ENCODE measurements at regions not wholly inside any gene's neighbourhood (a gene's known extent, or its start where the extent isn't known, plus 50 kb on each side); places are given as distances from the start of the nearest gene placed in this dataset.

DNA sequence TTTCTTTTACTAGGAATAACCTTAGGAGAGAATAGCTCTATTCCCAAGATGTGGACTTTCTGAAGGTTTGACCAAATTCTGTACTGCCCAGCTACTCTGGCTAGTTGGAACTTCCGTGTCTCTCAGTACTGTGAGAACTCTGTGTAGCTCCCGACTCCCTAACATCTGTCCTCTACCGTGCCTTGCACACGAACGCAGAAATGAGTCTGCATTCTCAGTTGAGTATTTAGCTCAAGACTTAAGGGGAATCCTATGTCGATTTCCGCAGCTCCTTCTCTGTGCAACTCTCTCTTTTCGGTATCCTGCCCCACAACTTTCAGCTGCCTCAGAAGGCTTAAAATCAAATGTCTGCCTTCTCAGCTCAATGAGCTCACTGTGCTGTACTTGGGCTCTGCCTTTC is 86.7 kb upstream of the EPHB3 start:
- Histone ChIP-seq H3K9ac (ENCODE audit: control insufficient read depth, insufficient read depth, low read length) (no peak overlapping the region), H3K4me1 (ENCODE audit: control insufficient read depth, insufficient read depth, low read length) (no peaks in the 10 kb centered on the region), H3K9me3 (replicated peaks; ENCODE audit: control insufficient read depth, insufficient read depth, low read length) (no peaks in the 10 kb centered on the region; the same call in 1 of the 3 replicates), H3K4me2 (ENCODE audit: control insufficient read depth, insufficient read depth) (no peak overlapping the region), H3K36me3 (ENCODE audit: control insufficient read depth in 2 of 2, insufficient read depth in 2 of 2, low read length in 1 of 2) (no peaks in the 10 kb centered on the region), H3K27me3 (replicated peaks in 1 of 2; ENCODE audit: control insufficient read depth in 2 of 2, insufficient read depth in 2 of 2, low read length in 1 of 2) (peaks cover 0 to 6% of the 10 kb centered on the region in 2 experiments; a peak in 3 of 4 replicates), H4K20me1 (ENCODE audit: control insufficient read depth, insufficient read depth) (no peaks in the 10 kb centered on the region), H3K27ac (ENCODE audit: control insufficient read depth, insufficient read depth) (no peak overlapping the region), H3K79me2 (ENCODE audit: control insufficient read depth, insufficient read depth, low read length) (no peaks in the 10 kb centered on the region), H2AFZ (ENCODE audit: control insufficient read depth, low read depth, low read length) (no peak overlapping the region), H3K4me3 (no peak overlapping the region)
- in situ Hi-C loops (cut with MboI) = no loop called here
- POLR2A ChIA-PET = interaction anchor here (1.1 kb wide), 1 partner anchor 14 kb away, joined by 3 read pairs; no protein-coding TSS in a partner anchor
- TF ChIP-seq, protein P1, sequence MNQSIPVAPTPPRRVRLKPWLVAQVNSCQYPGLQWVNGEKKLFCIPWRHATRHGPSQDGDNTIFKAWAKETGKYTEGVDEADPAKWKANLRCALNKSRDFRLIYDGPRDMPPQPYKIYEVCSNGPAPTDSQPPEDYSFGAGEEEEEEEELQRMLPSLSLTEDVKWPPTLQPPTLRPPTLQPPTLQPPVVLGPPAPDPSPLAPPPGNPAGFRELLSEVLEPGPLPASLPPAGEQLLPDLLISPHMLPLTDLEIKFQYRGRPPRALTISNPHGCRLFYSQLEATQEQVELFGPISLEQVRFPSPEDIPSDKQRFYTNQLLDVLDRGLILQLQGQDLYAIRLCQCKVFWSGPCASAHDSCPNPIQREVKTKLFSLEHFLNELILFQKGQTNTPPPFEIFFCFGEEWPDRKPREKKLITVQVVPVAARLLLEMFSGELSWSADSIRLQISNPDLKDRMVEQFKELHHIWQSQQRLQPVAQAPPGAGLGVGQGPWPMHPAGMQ (IDR thresholded peaks at IDR 0.05; ENCODE audit: borderline replicate concordance) = no peak
- TF ChIP-seq IKZF2 (IDR thresholded peaks at IDR 0.05) (no peak), POLR2A (IDR thresholded peaks at IDR 0.05; ENCODE audit: low read depth, low read length) (no peak), ZBED1 (IDR thresholded peaks at IDR 0.05; ENCODE audit: borderline replicate concordance) (no peak), EZH2 (IDR thresholded peaks at IDR 0.05; ENCODE audit: borderline replicate concordance, control insufficient read depth, low read depth, low read length) (no peak), BRCA1 (IDR thresholded peaks at IDR 0.05; ENCODE audit: low read depth, low read length) (no peak), ATF7 (IDR thresholded peaks at IDR 0.05; ENCODE audit: low read depth) (no peak), JUNB (IDR thresholded peaks at IDR 0.05) (no peak), STAT3 (IDR thresholded peaks at IDR 0.05; ENCODE audit: low read depth, low read length) (no peak), SMARCA5 (IDR thresholded peaks at IDR 0.05) (no peak)
- TF ChIP-seq, protein P2, sequence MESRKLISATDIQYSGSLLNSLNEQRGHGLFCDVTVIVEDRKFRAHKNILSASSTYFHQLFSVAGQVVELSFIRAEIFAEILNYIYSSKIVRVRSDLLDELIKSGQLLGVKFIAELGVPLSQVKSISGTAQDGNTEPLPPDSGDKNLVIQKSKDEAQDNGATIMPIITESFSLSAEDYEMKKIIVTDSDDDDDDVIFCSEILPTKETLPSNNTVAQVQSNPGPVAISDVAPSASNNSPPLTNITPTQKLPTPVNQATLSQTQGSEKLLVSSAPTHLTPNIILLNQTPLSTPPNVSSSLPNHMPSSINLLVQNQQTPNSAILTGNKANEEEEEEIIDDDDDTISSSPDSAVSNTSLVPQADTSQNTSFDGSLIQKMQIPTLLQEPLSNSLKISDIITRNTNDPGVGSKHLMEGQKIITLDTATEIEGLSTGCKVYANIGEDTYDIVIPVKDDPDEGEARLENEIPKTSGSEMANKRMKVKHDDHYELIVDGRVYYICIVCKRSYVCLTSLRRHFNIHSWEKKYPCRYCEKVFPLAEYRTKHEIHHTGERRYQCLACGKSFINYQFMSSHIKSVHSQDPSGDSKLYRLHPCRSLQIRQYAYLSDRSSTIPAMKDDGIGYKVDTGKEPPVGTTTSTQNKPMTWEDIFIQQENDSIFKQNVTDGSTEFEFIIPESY (IDR thresholded peaks at IDR 0.05) = no peak
- 61% methylated on average over 8 of the region's 8 CpGs for WGBS (ENCODE audit: insufficient coverage, insufficient replicate concordance, low lambda C conversion rate, missing lambda C conversion rate)
- SMC1A ChIA-PET (ENCODE audit: uncharacterized antibody, unreplicated experiment) = interaction anchor here (1.1 to 1.9 kb wide), 3 partner anchors 8 to 70 kb away, joined by 3 to 6 read pairs (median 3); no protein-coding TSS in a partner anchor
- no peak for ATAC-seq
- intact Hi-C loops (cut with micrococcal nuclease; ENCODE audit: unreplicated experiment) = no loop called here
- no TSS peak for BruUV-seq (replicated peaks)
- DNase-seq (ENCODE audit: low read depth, low spot score) = no peak
- FAIRE-seq = no peak
- CTCF ChIA-PET = interaction anchor here (0.7 to 2.1 kb wide), 4 partner anchors 38 to 103 kb away, joined by 3 to 7 read pairs (median 5); no protein-coding TSS in a partner anchor
- RAD21 ChIA-PET (ENCODE audit: unreplicated experiment) = no interaction called here
